Heart left ventricle (tissue), 14 donors: ENCODE measurements at regions not wholly inside any gene's neighbourhood (a gene's known extent, or its start where the extent isn't known, plus 50 kb on each side); places are given as distances from the start of the nearest gene placed in this dataset.

ENCODE experiments used
- ATAC-seq, 4 donors: fragments of 200-7000 bp; cut with Tn5 transposase; one replicate each; pipeline ENCODE4 v1.9.1; 2020 to 2022; ENCODE audit warnings: moderate library complexity in 4 of 4, mild to moderate bottlenecking in 3 of 4, moderate number of reproducible peaks in 1 of 4
- DNase-seq, 5 donors: peaks; one replicate each; pipeline ENCODE4 v3.0.0-alpha.2; 2020
- H3K27ac ChIP-seq, 12 donors: fragments of 200-600 bp; sonication (generic) in 4 of 12; one replicate each; pipeline versions ENCODE4 v1.5.0 to v1.8.0; 2016 to 2022; ENCODE audit warnings: mild to moderate bottlenecking in 2 of 12
- H3K27me3 ChIP-seq, 9 donors: fragments of 200-600 bp; sonication (generic) in 2 of 9; one replicate each; pipeline versions ENCODE4 v1.5.1 to v1.8.0; 2016 to 2022; ENCODE audit warnings: mild to moderate bottlenecking in 3 of 9
- H3K36me3 ChIP-seq, 9 donors: fragments of 200-600 bp; sonication (generic) in 2 of 9; one replicate each; pipeline versions ENCODE4 v1.5.0 to v1.8.0; 2018 to 2022; ENCODE audit warnings: mild to moderate bottlenecking in 2 of 9
- H3K4me1 ChIP-seq, 12 donors: fragments of 200-600 bp; sonication (generic) in 4 of 12; one replicate each; pipeline versions ENCODE4 v1.5.0 to v1.8.0; 2016 to 2022; ENCODE audit warnings: mild to moderate bottlenecking in 3 of 12
- H3K4me3 ChIP-seq, 12 donors: fragments of 200-600 bp; sonication (generic) in 4 of 12; one replicate each; pipeline versions ENCODE4 v1.5.0 to v1.8.0; 2017 to 2022; ENCODE audit warnings: mild to moderate bottlenecking in 9 of 12, moderate library complexity in 4 of 12
- H3K9me3 ChIP-seq, 12 donors: fragments of 200-600 bp; sonication (generic) in 4 of 12; one replicate each; pipeline versions ENCODE4 v1.5.0 to v1.8.0; 2016 to 2022; ENCODE audit warnings: mild to moderate bottlenecking in 1 of 12
- CTCF ChIP-seq, 12 donors: fragments of 200-600 bp; sonication (generic) in 4 of 12; IDR thresholded peaks; one replicate each; pipeline versions ENCODE4 v1.5.0 to v1.8.0; 2018 to 2022; ENCODE audit warnings: antibody characterized with exemption in 12 of 12, mild to moderate bottlenecking in 5 of 12
- POLR2A ChIP-seq, 2 donors: fragments of 450-650 bp; IDR thresholded peaks; one replicate each; pipeline ENCODE4 v1.6.1; 2017; ENCODE audit warnings: antibody characterized with exemption in 2 of 2, mild to moderate bottlenecking in 2 of 2, moderate library complexity in 2 of 2
- intact Hi-C, 10 donors: fragments of 100-400 bp; cut with DNase I; formaldehyde crosslinking; loops; one replicate each; pipeline versions ENCODE4 v1.11.1 to v1.14.2; 2022
- donor health status: ischemic (EF 13 %, LVEDD 7.1; RV severe dilation, severe dysfunction).
- donor health status: DM: no; HTN: yes; CAD: no.
- donor health status: DM: no; HTN: no; CAD: no.
- donor health status: ischemic (EF 25% LVEDD 6.9; RV normal size, moderate dysfunction).
- donor health status: ischemic (EF 25% LVEDD 5.7; RV mildly dilated, moderate dysfunction).
- donor health status: DM: yes; HTN: yes; CAD: no.
- donor health status: ischemic (EF 35%, LVEDD 5.7; RV mildly dilated, moderate dysfunction).
- donor health status: nonischemic (EF 11% LVEDD 7.7; RV severe dilation, severe dysfunction).
- donor health status: DM: yes; HTN: yes; CAD: no.
- donor health status: PGD.
- donor health status: ischemic (EF 29% LVEDD 5.4; RV normal size, mild dysfunction).
- donor health status: nonischemic (EF 23%, LVEDD 6.1; RV moderate dilation, normal function).

GRCh38 chr18:77199707-77200106 lies 49.9 kb upstream of the GALR1 start:
- DNase-seq (no peak), ATAC-seq (no peak)
- Histone ChIP-seq H3K9me3 (peaks cover 0 to 9% (median 0%) of the 10 kb centered on the region in 12 donors), H3K36me3 (no peaks in the 10 kb centered on the region), H3K27ac (no peak overlapping the region), H3K4me1 (no peaks in the 10 kb centered on the region), H3K4me3 (no peak overlapping the region), H3K27me3 (peaks cover 0 to 3% (median 0%) of the 10 kb centered on the region in 9 donors)
- intact Hi-C loops, result loop anchor here in 2 of 10 donors (10.0 kb wide), 2 partner anchors 65 to 115 kb away; partner anchors contain the start of gene MBP (in 1 of the 2)
- TF ChIP-seq CTCF (IDR thresholded peaks at IDR 0.05) (no peak), POLR2A (IDR thresholded peaks at IDR 0.05) (no peak)
